Neural progenitor cell (in vitro differentiated cells): ENCODE measurements at regions not wholly inside any gene's neighbourhood (a gene's known extent, or its start where the extent isn't known, plus 50 kb on each side); places are given as distances from the start of the nearest gene placed in this dataset.
A peak's percentile ranks its signal among the peaks of the same experiment; 100 is the strongest.

Experiments
- CTCF ChIP-seq: fragments of 200-600 bp; sonication (generic); IDR thresholded peaks from 2 replicates; pipeline ENCODE4 v1.5.1; 2017; ENCODE audit warnings: antibody characterized with exemption, mild to moderate bottlenecking
- EZH2phosphoT487 ChIP-seq: fragments of 200-600 bp; sonication (generic); IDR thresholded peaks from 2 replicates; pipeline ENCODE4 v1.6.1; 2017; ENCODE audit warnings: antibody characterized with exemption

- TF ChIP-seq CTCF (peak; percentile 62), EZH2phosphoT487 (no peak)
Observed at GRCh38 chr3:137110392-137110996, 152.7 kb downstream of the IL20RB start.
